ENCODE measurements at regions not wholly inside any gene's neighbourhood (a gene's known extent, or its start where the extent isn't known, plus 50 kb on each side); places are given as distances from the start of the nearest gene placed in this dataset.

GRCh38 chr4:31341601-31342359 is 621.6 kb downstream of the PCDH7 start:
- no peak overlapping the region for H3K27ac ChIP-seq
- TF ChIP-seq ZFX (IDR thresholded peaks at IDR 0.05; ENCODE audit: borderline replicate concordance) (no peak), CTCF (IDR thresholded peaks at IDR 0.05) (no peak)

- H3K27ac ChIP-seq = no peak overlapping the region
- no peak for TF ChIP-seq CTCF (IDR thresholded peaks at IDR 0.05)
- no peak for TF ChIP-seq ZFX (IDR thresholded peaks at IDR 0.05; ENCODE audit: borderline replicate concordance)
Observed at GRCh38 chr4:31343061-31343460, 622.9 kb downstream of the PCDH7 start.

- TF ChIP-seq ZFX (IDR thresholded peaks at IDR 0.05; ENCODE audit: borderline replicate concordance) (no peak), CTCF (IDR thresholded peaks at IDR 0.05) (no peak)
- no peak overlapping the region for H3K27ac ChIP-seq
Observed at GRCh38 chr4:31349907-31350306, 629.7 kb downstream of the PCDH7 start.

- no peak for TF ChIP-seq ZFX (IDR thresholded peaks at IDR 0.05; ENCODE audit: borderline replicate concordance)
- no peak for TF ChIP-seq CTCF (IDR thresholded peaks at IDR 0.05)
- H3K27ac ChIP-seq = no peak overlapping the region
Observed at GRCh38 chr4:31351695-31352094, 631.5 kb downstream of the PCDH7 start.

GRCh38 chr4:31356839-31357238 is 636.7 kb downstream of the PCDH7 start:
- H3K27ac ChIP-seq = no peak overlapping the region
- TF ChIP-seq ZFX (IDR thresholded peaks at IDR 0.05; ENCODE audit: borderline replicate concordance) (no peak), CTCF (IDR thresholded peaks at IDR 0.05) (no peak)

GRCh38 chr4:31360786-31361185 is 640.6 kb downstream of the PCDH7 start:
- no peak overlapping the region for H3K27ac ChIP-seq
- no peak for TF ChIP-seq ZFX (IDR thresholded peaks at IDR 0.05; ENCODE audit: borderline replicate concordance)
- TF ChIP-seq CTCF (IDR thresholded peaks at IDR 0.05) = no peak

GRCh38 chr4:31362756-31363155 is 642.6 kb downstream of the PCDH7 start:
- no peak overlapping the region for H3K27ac ChIP-seq
- no peak for TF ChIP-seq ZFX (IDR thresholded peaks at IDR 0.05; ENCODE audit: borderline replicate concordance)
- TF ChIP-seq CTCF (IDR thresholded peaks at IDR 0.05) = no peak

Measured in 22Rv1 (cell line).